ENCODE measurements at regions not wholly inside any gene's neighbourhood (a gene's known extent, or its start where the extent isn't known, plus 50 kb on each side); places are given as distances from the start of the nearest gene placed in this dataset.
A peak's percentile ranks its signal among the peaks of the same experiment; 100 is the strongest.

GRCh38 chr3:160106905-160107861 is 118.0 kb upstream of the C3orf80 start (continued):
- TF ChIP-seq, protein P1, sequence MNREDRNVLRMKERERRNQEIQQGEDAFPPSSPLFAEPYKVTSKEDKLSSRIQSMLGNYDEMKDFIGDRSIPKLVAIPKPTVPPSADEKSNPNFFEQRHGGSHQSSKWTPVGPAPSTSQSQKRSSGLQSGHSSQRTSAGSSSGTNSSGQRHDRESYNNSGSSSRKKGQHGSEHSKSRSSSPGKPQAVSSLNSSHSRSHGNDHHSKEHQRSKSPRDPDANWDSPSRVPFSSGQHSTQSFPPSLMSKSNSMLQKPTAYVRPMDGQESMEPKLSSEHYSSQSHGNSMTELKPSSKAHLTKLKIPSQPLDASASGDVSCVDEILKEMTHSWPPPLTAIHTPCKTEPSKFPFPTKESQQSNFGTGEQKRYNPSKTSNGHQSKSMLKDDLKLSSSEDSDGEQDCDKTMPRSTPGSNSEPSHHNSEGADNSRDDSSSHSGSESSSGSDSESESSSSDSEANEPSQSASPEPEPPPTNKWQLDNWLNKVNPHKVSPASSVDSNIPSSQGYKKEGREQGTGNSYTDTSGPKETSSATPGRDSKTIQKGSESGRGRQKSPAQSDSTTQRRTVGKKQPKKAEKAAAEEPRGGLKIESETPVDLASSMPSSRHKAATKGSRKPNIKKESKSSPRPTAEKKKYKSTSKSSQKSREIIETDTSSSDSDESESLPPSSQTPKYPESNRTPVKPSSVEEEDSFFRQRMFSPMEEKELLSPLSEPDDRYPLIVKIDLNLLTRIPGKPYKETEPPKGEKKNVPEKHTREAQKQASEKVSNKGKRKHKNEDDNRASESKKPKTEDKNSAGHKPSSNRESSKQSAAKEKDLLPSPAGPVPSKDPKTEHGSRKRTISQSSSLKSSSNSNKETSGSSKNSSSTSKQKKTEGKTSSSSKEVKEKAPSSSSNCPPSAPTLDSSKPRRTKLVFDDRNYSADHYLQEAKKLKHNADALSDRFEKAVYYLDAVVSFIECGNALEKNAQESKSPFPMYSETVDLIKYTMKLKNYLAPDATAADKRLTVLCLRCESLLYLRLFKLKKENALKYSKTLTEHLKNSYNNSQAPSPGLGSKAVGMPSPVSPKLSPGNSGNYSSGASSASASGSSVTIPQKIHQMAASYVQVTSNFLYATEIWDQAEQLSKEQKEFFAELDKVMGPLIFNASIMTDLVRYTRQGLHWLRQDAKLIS (CRISPR knock-in tag; IDR thresholded peaks at IDR 0.05) = no peak
- TF ChIP-seq KLF6 (CRISPR knock-in tag; IDR thresholded peaks at IDR 0.05) (peak; percentile 93; the same call in 1 of the 2 replicates), GFI1 (CRISPR knock-in tag; IDR thresholded peaks at IDR 0.05; ENCODE audit: borderline replicate concordance) (peak; percentile 33; the same call in 1 of the 2 replicates), FOXP4 (CRISPR knock-in tag; IDR thresholded peaks at IDR 0.05) (peak; percentile 94), RARA (CRISPR knock-in tag; IDR thresholded peaks at IDR 0.05) (peak; percentile 80), CBX5 (CRISPR knock-in tag; IDR thresholded peaks at IDR 0.05; ENCODE audit: borderline replicate concordance) (peak; percentile 97), DNMT3B (CRISPR knock-in tag; conservative IDR thresholded peaks at IDR 0.05) (no peak), ZNF337 (CRISPR knock-in tag; IDR thresholded peaks at IDR 0.05; ENCODE audit: borderline replicate concordance, low read depth) (no peak), NCOR1 (IDR thresholded peaks at IDR 0.05; ENCODE audit: borderline replicate concordance, low read length) (peak; percentile 96), MXD4 (CRISPR knock-in tag; IDR thresholded peaks at IDR 0.05) (peak; percentile 86), ERF (CRISPR knock-in tag; IDR thresholded peaks at IDR 0.05) (0 out of 2 replicates have a peak, but pooled peaks have one; percentile 59), ZBTB38 (CRISPR knock-in tag; IDR thresholded peaks at IDR 0.05) (peak; percentile 72), ZBTB49 (CRISPR knock-in tag; IDR thresholded peaks at IDR 0.05; ENCODE audit: borderline replicate concordance) (no peak), RBAK (CRISPR knock-in tag; IDR thresholded peaks at IDR 0.05) (peak; percentile 77), NFYC (CRISPR knock-in tag; IDR thresholded peaks at IDR 0.05) (peak; percentile 54), GATAD2A (CRISPR knock-in tag; IDR thresholded peaks at IDR 0.05) (peak; percentile 99), SP4 (CRISPR knock-in tag; IDR thresholded peaks at IDR 0.05) (peak; percentile 70), ZNF251 (CRISPR knock-in tag; IDR thresholded peaks at IDR 0.05) (no peak), IRF1 (CRISPR knock-in tag; IDR thresholded peaks at IDR 0.05; ENCODE audit: low read depth) (no peak), SALL2 (CRISPR knock-in tag; IDR thresholded peaks at IDR 0.05) (peak; percentile 81; the same call in 1 of the 2 replicates), TARDBP (CRISPR knock-in tag; IDR thresholded peaks at IDR 0.05) (peak; percentile 98), HCFC1 (IDR thresholded peaks at IDR 0.05; ENCODE audit: low read depth, low read length) (no peak)
